Neuronal stem cell (in vitro differentiated cells): ENCODE measurements at regions not wholly inside any gene's neighbourhood (a gene's known extent, or its start where the extent isn't known, plus 50 kb on each side); places are given as distances from the start of the nearest gene placed in this dataset.

Experiments
- DNase-seq: peaks from one replicate; pipeline ENCODE4 v3.0.0-alpha.2; 2013; ENCODE audit warnings: low spot score
- H2AFZ ChIP-seq: one replicate; pipeline ENCODE4 v1.6.1; 2013; ENCODE audit warnings: mild to moderate bottlenecking, low read length, inconsistent platforms
- H2AK5ac ChIP-seq: 2 replicates; pipeline ENCODE4 v1.6.1; 2013; ENCODE audit warnings: low read depth, mild to moderate bottlenecking, inconsistent platforms, low read length, moderate library complexity, mixed read lengths
- H2BK120ac ChIP-seq: 2 replicates; pipeline ENCODE4 v1.6.1; 2013; ENCODE audit warnings: low read depth, mild to moderate bottlenecking, inconsistent platforms, low read length, moderate library complexity, mixed read lengths
- H2BK12ac ChIP-seq: one replicate; pipeline ENCODE4 v1.6.1; 2013; ENCODE audit warnings: low read length, inconsistent platforms
- H2BK15ac ChIP-seq: 2 replicates; pipeline ENCODE4 v1.6.1; 2013; ENCODE audit warnings: mild to moderate bottlenecking, low read length, inconsistent platforms, mixed read lengths
- H2BK5ac ChIP-seq: one replicate; pipeline ENCODE4 v1.6.1; 2013; ENCODE audit warnings: inconsistent platforms, mild to moderate bottlenecking, low read length, moderate library complexity
- H3K14ac ChIP-seq: one replicate; pipeline ENCODE4 v1.6.1; 2013; ENCODE audit warnings: low read length, inconsistent platforms
- H3K18ac ChIP-seq: 2 replicates; pipeline ENCODE4 v1.6.1; 2013; ENCODE audit warnings: low read length, inconsistent platforms
- H3K23ac ChIP-seq: 2 replicates; pipeline ENCODE4 v1.6.1; 2013; ENCODE audit warnings: low read depth, mild to moderate bottlenecking, mixed read lengths, low read length, inconsistent platforms; ENCODE audit not compliant: poor library complexity
- H3K27ac ChIP-seq: replicated peaks from 3 replicates; pipeline ENCODE4 v1.5.1; 2013; ENCODE audit warnings: low read length, inconsistent platforms
- H3K27me3 ChIP-seq, 3 experiments: 2 replicates each; pipeline ENCODE4 v1.6.1; 2013; ENCODE audit warnings: low read length in 3 of 3, mild to moderate bottlenecking in 2 of 3, inconsistent platforms in 1 of 3, low read depth in 1 of 3, mixed read lengths in 1 of 3, moderate library complexity in 1 of 3; ENCODE audit not compliant: control insufficient read depth in 3 of 3, insufficient read depth in 3 of 3
- H3K36me3 ChIP-seq, 2 donors: replicated peaks in 1 of 2; 2 replicates each; pipeline ENCODE4 v1.6.1; 2013; ENCODE audit warnings: low read length in 2 of 2; ENCODE audit not compliant: control insufficient read depth in 2 of 2, insufficient read depth in 2 of 2
- H3K4ac ChIP-seq: 2 replicates; pipeline ENCODE4 v1.6.1; 2013; ENCODE audit warnings: inconsistent platforms, mild to moderate bottlenecking, low read length, moderate library complexity
- H3K4me1 ChIP-seq, 2 donors: 1 replicate in 1 of 2; 2 replicates in 1 of 2; pipeline ENCODE4 v1.6.1; 2013; ENCODE audit warnings: low read length in 2 of 2, low read depth in 1 of 2; ENCODE audit not compliant: control insufficient read depth in 2 of 2, insufficient read depth in 1 of 2
- H3K4me2 ChIP-seq: one replicate; pipeline ENCODE4 v1.6.1; 2013; ENCODE audit warnings: mild to moderate bottlenecking, low read length, inconsistent platforms; ENCODE audit not compliant: insufficient read depth, poor library complexity, severe bottlenecking
- H3K4me3 ChIP-seq, 2 donors: 2 replicates each; pipeline ENCODE4 v1.5.1; 2013; ENCODE audit warnings: low read length in 2 of 2, mild to moderate bottlenecking in 2 of 2, inconsistent platforms in 1 of 2, moderate library complexity in 1 of 2
- H3K79me1 ChIP-seq: one replicate; pipeline ENCODE4 v1.6.1; 2013; ENCODE audit warnings: low read depth, mild to moderate bottlenecking, inconsistent platforms, low read length, moderate library complexity
- H3K9ac ChIP-seq: one replicate; pipeline ENCODE4 v1.6.1; 2013; ENCODE audit warnings: mild to moderate bottlenecking, low read depth, low read length, inconsistent platforms; ENCODE audit not compliant: poor library complexity
- H3K9me3 ChIP-seq, 2 donors: replicated peaks in 1 of 2; 2 replicates each; pipeline versions ENCODE3 to v1.6.1; 2013; ENCODE audit warnings: low read length in 2 of 2, mild to moderate bottlenecking in 2 of 2, inconsistent platforms in 1 of 2, low read depth in 1 of 2, mixed read lengths in 1 of 2, moderate library complexity in 1 of 2; ENCODE audit not compliant: control insufficient read depth in 2 of 2, insufficient read depth in 1 of 2
- H4K8ac ChIP-seq: one replicate; pipeline ENCODE4 v1.6.1; 2013; ENCODE audit warnings: low read depth, mild to moderate bottlenecking, inconsistent platforms, low read length, moderate library complexity
- H4K91ac ChIP-seq: one replicate; pipeline ENCODE4 v1.6.1; 2013; ENCODE audit warnings: low read length, low read depth, mild to moderate bottlenecking, inconsistent platforms; ENCODE audit not compliant: poor library complexity
- WGBS, 2 donors: extraction: QIAGEN DNeasy Blood & Tissue Kit; methylation state at CpG; one replicate each; pipeline ENCODE4 v1.1.7; 2013; ENCODE audit warnings: missing lambda C conversion rate in 2 of 2, mixed read lengths in 1 of 2; ENCODE audit not compliant: insufficient read length in 2 of 2, insufficient replicate concordance in 1 of 2; ENCODE audit errors: extremely low coverage in 2 of 2; 5-methylcytosine and 5-hydroxymethylcytosine counted together

DNA sequence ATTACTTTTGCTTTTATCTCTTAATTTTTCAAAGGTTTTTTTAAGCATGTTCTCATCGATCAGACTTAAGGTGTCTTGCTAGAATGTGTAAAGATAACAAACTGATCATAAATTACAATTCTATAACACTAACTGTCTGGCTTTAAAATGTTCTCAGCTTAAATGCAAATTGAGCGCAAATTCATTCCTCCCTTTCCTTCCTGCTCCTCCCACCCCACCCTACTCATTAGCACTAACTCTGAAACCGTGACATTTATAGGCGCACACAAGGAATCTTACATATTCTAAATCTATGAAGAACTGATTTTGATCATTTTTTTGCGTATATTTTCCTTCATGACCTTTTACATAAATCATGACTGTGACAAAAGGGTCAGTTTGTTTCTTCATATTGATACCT lies 590.0 kb upstream of the DIAPH2 start:
- H2AK5ac ChIP-seq = no peak overlapping the region
- H3K18ac ChIP-seq = no peak overlapping the region
- no peak overlapping the region for H2BK15ac ChIP-seq
- H3K36me3 ChIP-seq = no peaks in the 10 kb centered on the region
- no peak overlapping the region for H3K4me2 ChIP-seq
- no peak overlapping the region for H3K4ac ChIP-seq
- H2BK120ac ChIP-seq = no peak overlapping the region
- H2AFZ ChIP-seq = no peak overlapping the region
- no peaks in the 10 kb centered on the region for H3K79me1 ChIP-seq
- no peak for DNase-seq
- H3K14ac ChIP-seq = no peak overlapping the region
- no peak overlapping the region for H2BK12ac ChIP-seq
- H3K9ac ChIP-seq = no peak overlapping the region
- H2BK5ac ChIP-seq = no peak overlapping the region
- H3K23ac ChIP-seq = no peak overlapping the region
- H3K9me3 ChIP-seq = no peaks in the 10 kb centered on the region
- H3K4me3 ChIP-seq = no peak overlapping the region
- H3K27ac ChIP-seq = no peak overlapping the region
- no peaks in the 10 kb centered on the region for H3K27me3 ChIP-seq
- no peak overlapping the region for H4K8ac ChIP-seq
- H4K91ac ChIP-seq = no peak overlapping the region
- no peaks in the 10 kb centered on the region for H3K4me1 ChIP-seq
- no CpG with 5 or more reads among the region's 5 CpGs for WGBS, 2 donors

DNA sequence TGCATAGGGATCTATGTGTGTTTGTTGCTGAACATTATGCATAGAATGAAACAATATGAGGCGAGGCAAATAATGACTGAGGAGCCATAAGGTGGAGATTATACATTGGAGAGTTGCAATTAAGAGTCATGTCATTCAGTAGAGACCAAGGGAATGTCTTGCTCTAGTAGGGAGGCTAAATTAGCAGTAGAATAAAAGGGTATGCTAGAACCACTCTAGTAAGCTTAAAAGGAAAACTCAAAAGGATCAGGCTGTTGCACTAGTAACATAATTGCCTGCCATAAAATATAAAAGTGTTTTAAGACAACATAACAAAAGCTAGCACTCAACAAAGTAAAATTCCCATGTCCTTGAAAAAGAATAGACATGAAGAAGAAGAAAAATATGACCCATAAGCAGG lies 586.2 kb upstream of the DIAPH2 start:
- Histone ChIP-seq H2BK12ac (no peak overlapping the region), H3K27me3 (no peaks in the 10 kb centered on the region), H2BK15ac (no peak overlapping the region), H3K9me3 (no peaks in the 10 kb centered on the region), H4K91ac (no peak overlapping the region), H3K79me1 (no peaks in the 10 kb centered on the region), H2AK5ac (no peak overlapping the region), H3K4me3 (no peak overlapping the region), H3K9ac (no peak overlapping the region), H2BK5ac (no peak overlapping the region), H3K36me3 (no peaks in the 10 kb centered on the region), H3K27ac (no peak overlapping the region), H2AFZ (no peak overlapping the region), H3K18ac (no peak overlapping the region), H3K4ac (no peak overlapping the region), H3K23ac (no peak overlapping the region), H3K14ac (no peak overlapping the region), H4K8ac (no peak overlapping the region), H3K4me2 (no peak overlapping the region), H3K4me1 (no peaks in the 10 kb centered on the region), H2BK120ac (no peak overlapping the region)
- DNase-seq = no peak
- no CpG with 5 or more reads among the region's 1 CpG for WGBS, 2 donors

DNA sequence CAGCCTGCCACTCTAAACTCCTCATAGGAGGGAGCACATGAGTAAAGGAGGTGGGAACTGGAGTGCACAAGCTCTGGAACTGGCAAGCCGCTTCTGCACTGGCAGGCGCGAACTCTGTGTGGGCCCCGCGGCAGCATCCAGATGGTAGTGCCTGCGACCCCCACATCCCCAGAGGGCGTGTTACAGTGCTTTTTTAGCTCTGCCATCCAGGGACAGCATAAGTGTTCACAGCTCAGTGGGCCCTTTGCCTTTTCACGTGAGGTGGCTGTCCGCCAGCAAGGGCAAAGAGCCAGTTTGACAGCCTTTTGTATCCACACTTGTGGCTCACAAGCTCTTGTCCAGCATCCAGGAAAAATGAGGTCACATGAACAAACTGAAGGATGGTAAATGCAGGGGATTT lies 581.6 kb upstream of the DIAPH2 start:
- Histone ChIP-seq H3K36me3 (no peaks in the 10 kb centered on the region), H3K23ac (no peak overlapping the region), H3K14ac (no peak overlapping the region), H2AFZ (no peak overlapping the region), H2BK15ac (no peak overlapping the region), H3K27me3 (no peaks in the 10 kb centered on the region), H2BK120ac (no peak overlapping the region), H2BK12ac (no peak overlapping the region), H3K9ac (no peak overlapping the region), H3K9me3 (no peaks in the 10 kb centered on the region), H2AK5ac (no peak overlapping the region), H3K18ac (no peak overlapping the region), H3K27ac (no peak overlapping the region), H2BK5ac (no peak overlapping the region), H3K4ac (no peak overlapping the region), H3K4me3 (no peak overlapping the region), H4K8ac (no peak overlapping the region), H3K79me1 (no peaks in the 10 kb centered on the region), H3K4me1 (no peaks in the 10 kb centered on the region), H4K91ac (no peak overlapping the region), H3K4me2 (no peak overlapping the region)
- WGBS, 2 donors = no CpG with 5 or more reads among the region's 9 CpGs
- DNase-seq = no peak

DNA sequence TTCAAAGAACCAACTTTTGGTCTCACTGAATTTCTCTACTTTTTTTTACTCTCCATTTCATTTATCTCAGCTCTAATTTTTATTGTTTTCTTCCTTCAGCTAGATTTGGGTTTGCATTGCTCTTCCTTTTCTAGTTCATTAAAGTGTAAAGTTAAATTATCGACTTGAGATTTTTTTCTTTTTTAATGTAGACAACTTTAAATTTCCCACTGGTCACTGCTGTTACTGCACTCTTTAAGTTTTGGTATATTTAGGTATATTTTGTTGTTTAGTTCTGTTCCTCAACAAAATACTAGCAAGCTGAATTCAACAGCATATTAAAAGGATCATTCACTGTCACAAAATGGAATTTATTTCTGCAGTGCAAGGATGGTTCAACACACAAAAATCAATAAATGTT lies 572.0 kb upstream of the DIAPH2 start:
- H3K9me3 ChIP-seq = no peaks in the 10 kb centered on the region
- H3K79me1 ChIP-seq = no peaks in the 10 kb centered on the region
- no peak for DNase-seq
- no peak overlapping the region for H3K18ac ChIP-seq
- H3K14ac ChIP-seq = no peak overlapping the region
- no peak overlapping the region for H2AK5ac ChIP-seq
- H2BK15ac ChIP-seq = no peak overlapping the region
- no peaks in the 10 kb centered on the region for H3K27me3 ChIP-seq
- no peak overlapping the region for H2BK5ac ChIP-seq
- H2BK120ac ChIP-seq = no peak overlapping the region
- no peak overlapping the region for H3K9ac ChIP-seq
- H3K4me3 ChIP-seq = no peak overlapping the region
- no peak overlapping the region for H3K4ac ChIP-seq
- no peak overlapping the region for H3K27ac ChIP-seq
- no peaks in the 10 kb centered on the region for H3K4me1 ChIP-seq
- H4K8ac ChIP-seq = no peak overlapping the region
- H3K36me3 ChIP-seq = no peaks in the 10 kb centered on the region
- H4K91ac ChIP-seq = no peak overlapping the region
- no peak overlapping the region for H3K23ac ChIP-seq
- WGBS, 2 donors = no CpG with 5 or more reads among the region's 1 CpG
- H3K4me2 ChIP-seq = no peak overlapping the region
- H2AFZ ChIP-seq = no peak overlapping the region
- H2BK12ac ChIP-seq = no peak overlapping the region
